CD14-positive monocyte (primary cell): ENCODE measurements at regions not wholly inside any gene's neighbourhood (a gene's known extent, or its start where the extent isn't known, plus 50 kb on each side); places are given as distances from the start of the nearest gene placed in this dataset.

Experiments used
- DNase-seq, 3 donors: peaks; one replicate each; pipeline ENCODE4 v3.0.0-alpha.2; 2011 to 2022
- H2AFZ ChIP-seq: 2 replicates; pipeline ENCODE4 v1.6.0; 2012; ENCODE audit warnings: mild to moderate bottlenecking, low read depth, low read length, inconsistent platforms; ENCODE audit not compliant: insufficient read depth, poor library complexity, severe bottlenecking
- H3K27ac ChIP-seq, 2 donors: 1 replicate in 1 of 2; 2 replicates in 1 of 2; pipeline ENCODE4 v1.5.1; 2012 to 2013; ENCODE audit warnings: low read length in 2 of 2, control low read depth in 1 of 2, inconsistent platforms in 1 of 2, low read depth in 1 of 2, mild to moderate bottlenecking in 1 of 2
- H3K27me3 ChIP-seq, 2 donors: one replicate each; pipeline versions ENCODE4 v1.6.0 to v1.6.1; 2011 to 2013; ENCODE audit warnings: low read length in 2 of 2; ENCODE audit not compliant: control insufficient read depth in 2 of 2, insufficient read depth in 2 of 2
- H3K36me3 ChIP-seq, 2 donors: replicated peaks in 1 of 2; 1 replicate in 1 of 2; 2 replicates in 1 of 2; pipeline versions ENCODE4 v1.5.1 to v1.6.1; 2012 to 2013; ENCODE audit warnings: low read length in 2 of 2, control low read depth in 1 of 2, inconsistent platforms in 1 of 2, mild to moderate bottlenecking in 1 of 2; ENCODE audit not compliant: insufficient read depth in 2 of 2, control insufficient read depth in 1 of 2
- H3K4me1 ChIP-seq, 2 donors: 1 replicate in 1 of 2; 2 replicates in 1 of 2; pipeline versions ENCODE4 v1.5.1 to v1.6.1; 2012 to 2013; ENCODE audit warnings: low read length in 2 of 2, control low read depth in 1 of 2, inconsistent platforms in 1 of 2, mild to moderate bottlenecking in 1 of 2, moderate library complexity in 1 of 2; ENCODE audit not compliant: insufficient read depth in 2 of 2, control insufficient read depth in 1 of 2
- H3K4me2 ChIP-seq: replicated peaks from 2 replicates; pipeline ENCODE3; 2012; ENCODE audit warnings: low read length, moderate library complexity, mild to moderate bottlenecking; ENCODE audit not compliant: poor library complexity, severe bottlenecking; ENCODE audit errors: extremely low read depth
- H3K4me3 ChIP-seq, 3 experiments: fragments of 200-600 bp in 1 of 3; sonication (generic) in 1 of 3; replicated peaks in 1 of 3; 1 replicate in 2 of 3; 2 replicates in 1 of 3; pipeline ENCODE4 v1.5.1; 2011 to 2013; ENCODE audit warnings: low read length in 3 of 3, mild to moderate bottlenecking in 3 of 3, control low read depth in 2 of 3, low read depth in 2 of 3, inconsistent platforms in 1 of 3, moderate library complexity in 1 of 3
- H3K79me2 ChIP-seq: 2 replicates; pipeline ENCODE4 v1.6.0; 2012; ENCODE audit warnings: mild to moderate bottlenecking, control low read depth, inconsistent platforms, low read length, moderate library complexity; ENCODE audit not compliant: insufficient read depth
- H3K9ac ChIP-seq: 2 replicates; pipeline ENCODE4 v1.6.0; 2017; ENCODE audit warnings: low read length, mild to moderate bottlenecking; ENCODE audit not compliant: insufficient read depth, poor library complexity, severe bottlenecking
- H3K9me3 ChIP-seq, 2 donors: replicated peaks in 1 of 2; 1 replicate in 1 of 2; 2 replicates in 1 of 2; pipeline versions ENCODE4 v1.5.1 to v1.6.1; 2012 to 2013; ENCODE audit warnings: low read length in 2 of 2, control low read depth in 1 of 2; ENCODE audit not compliant: control insufficient read depth in 1 of 2, insufficient read depth in 1 of 2
- H4K20me1 ChIP-seq: 2 replicates; pipeline ENCODE4 v1.6.0; 2012; ENCODE audit warnings: mild to moderate bottlenecking, low read length, control low read depth, moderate library complexity; ENCODE audit not compliant: insufficient read depth
- H3K27ac Mint-ChIP-seq, 7 donors: one replicate each; pipeline ENCODE4 v1.8.0; 2020; ENCODE audit warnings: mild to moderate bottlenecking in 7 of 7, mixed read lengths in 7 of 7, moderate library complexity in 6 of 7, inconsistent platforms in 2 of 7
- H3K27me3 Mint-ChIP-seq, 3 donors: one replicate each; pipeline ENCODE4 v1.8.0; 2021 to 2022; ENCODE audit warnings: low read depth in 3 of 3, mild to moderate bottlenecking in 3 of 3, mixed read lengths in 3 of 3, moderate library complexity in 3 of 3, inconsistent platforms in 1 of 3
- H3K36me3 Mint-ChIP-seq, 2 donors: one replicate each; pipeline ENCODE4 v1.8.0; 2020; ENCODE audit warnings: mixed read lengths in 2 of 2, inconsistent platforms in 1 of 2, mild to moderate bottlenecking in 1 of 2
- H3K4me1 Mint-ChIP-seq: one replicate; pipeline ENCODE4 v1.8.0; 2020; ENCODE audit warnings: mild to moderate bottlenecking, mixed read lengths
- H3K4me3 Mint-ChIP-seq, 2 donors: one replicate each; pipeline ENCODE4 v1.8.0; 2020; ENCODE audit warnings: mild to moderate bottlenecking in 2 of 2, mixed read lengths in 2 of 2, moderate library complexity in 1 of 2
- H3K9me3 Mint-ChIP-seq, 7 donors: one replicate each; pipeline ENCODE4 v1.8.0; 2020 to 2022; ENCODE audit warnings: mixed read lengths in 7 of 7, mild to moderate bottlenecking in 6 of 7, moderate library complexity in 6 of 7, inconsistent platforms in 2 of 7
- CTCF ChIP-seq: fragments of 200-600 bp; IDR thresholded peaks from one replicate; pipeline ENCODE4 v1.8.0; 2022; ENCODE audit warnings: antibody characterized with exemption, mild to moderate bottlenecking
- WGBS: methylation state at CpG from one replicate; pipeline ENCODE4 v1.1.5; 2013; ENCODE audit warnings: missing lambda C conversion rate; ENCODE audit not compliant: insufficient coverage; 5-methylcytosine and 5-hydroxymethylcytosine counted together
- intact Hi-C, 2 donors: fragments of 100-400 bp; cut with micrococcal nuclease; formaldehyde crosslinking; loops; one replicate each; pipeline versions ENCODE4 v1.15.0 to v1.15.1; 2023

- no peak overlapping the region for H3K27ac Mint-ChIP-seq
- H3K36me3 Mint-ChIP-seq, result no peaks in the 10 kb centered on the region
- peaks cover 0 to 7% (median 2%) of the 10 kb centered on the region in 7 donors for H3K9me3 Mint-ChIP-seq
- Histone ChIP-seq H3K4me2 (no peak overlapping the region), H2AFZ (no peak overlapping the region), H3K4me1 (no peaks in the 10 kb centered on the region), H3K9ac (no peak overlapping the region), H3K27me3 (no peaks in the 10 kb centered on the region), H3K9me3 (no peaks in the 10 kb centered on the region), H3K79me2 (no peaks in the 10 kb centered on the region), H4K20me1 (no peaks in the 10 kb centered on the region), H3K4me3 (no peak overlapping the region), H3K27ac (no peak overlapping the region), H3K36me3 (no peaks in the 10 kb centered on the region)
- WGBS, result no CpG with 5 or more reads among the region's 1 CpG
- peaks cover 0 to 2% (median 0%) of the 10 kb centered on the region in 3 donors for H3K27me3 Mint-ChIP-seq
- intact Hi-C loops, result loop anchor here in 1 of 2 donors (10.0 kb wide), 1 partner anchor 490 kb away; no protein-coding TSS in a partner anchor
- DNase-seq, result peak in 1 of 3 donors; percentile 11
- TF ChIP-seq CTCF, result peak; percentile 33
- no peaks in the 10 kb centered on the region for H3K4me1 Mint-ChIP-seq
- no peak overlapping the region for H3K4me3 Mint-ChIP-seq
Observed at GRCh38 chr3:17894434-17895060, 152.1 kb upstream of the TBC1D5 start.

DNA sequence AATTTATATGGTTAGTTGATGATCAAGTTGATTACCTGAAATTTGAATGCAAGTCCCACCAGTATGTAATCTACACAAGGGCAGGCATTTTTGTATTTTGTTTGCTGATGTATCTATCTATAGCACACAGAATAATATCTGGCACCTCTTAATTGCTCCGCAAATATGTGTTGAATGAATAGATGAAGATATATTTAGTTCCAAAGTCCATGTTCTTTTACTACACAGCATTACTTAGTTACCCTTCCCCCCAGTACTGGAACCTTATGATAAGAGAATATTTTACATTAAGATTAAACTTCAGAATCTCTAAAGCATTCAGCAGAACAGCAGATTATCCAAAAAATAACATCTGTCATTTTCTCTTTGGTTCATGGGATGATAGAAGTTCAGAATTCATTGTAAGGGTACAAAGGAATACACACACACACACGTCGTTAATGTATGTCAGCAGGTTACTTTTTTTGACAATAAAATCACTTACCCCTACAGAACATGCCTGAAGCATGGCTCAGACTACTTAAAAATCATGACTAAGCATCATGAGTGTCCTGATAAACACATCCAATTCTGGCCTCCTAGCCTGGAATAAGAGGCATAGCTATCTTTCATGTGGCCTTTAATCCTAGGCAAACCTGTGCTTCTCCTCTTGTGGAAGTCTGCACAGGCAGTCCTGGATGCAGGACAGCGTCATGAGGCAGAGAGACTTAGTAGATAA, 148.9 kb upstream of the TBC1D5 start:
- Histone ChIP-seq H3K4me2 (no peak overlapping the region), H3K9ac (no peak overlapping the region), H4K20me1 (no peaks in the 10 kb centered on the region), H3K79me2 (no peaks in the 10 kb centered on the region), H2AFZ (no peak overlapping the region), H3K27me3 (no peaks in the 10 kb centered on the region), H3K4me3 (no peak overlapping the region), H3K36me3 (no peaks in the 10 kb centered on the region), H3K27ac (no peak overlapping the region), H3K4me1 (no peaks in the 10 kb centered on the region), H3K9me3 (no peaks in the 10 kb centered on the region)
- Mint-ChIP-seq H3K4me1 (no peaks in the 10 kb centered on the region), H3K27ac (no peak overlapping the region), H3K36me3 (no peaks in the 10 kb centered on the region), H3K9me3 (peaks cover 0 to 2% (median 0%) of the 10 kb centered on the region in 7 donors), H3K27me3 (no peaks in the 10 kb centered on the region), H3K4me3 (no peak overlapping the region)
- intact Hi-C loops, result loop anchor here in 1 of 2 donors (10.0 kb wide), 1 partner anchor 494 kb away; no protein-coding TSS in a partner anchor
- no CpG with 5 or more reads among the region's 4 CpGs for WGBS
- no peak for DNase-seq
- TF ChIP-seq CTCF, result no peak
